K562 (cell line): ENCODE measurements at regions not wholly inside any gene's neighbourhood (a gene's known extent, or its start where the extent isn't known, plus 50 kb on each side); places are given as distances from the start of the nearest gene placed in this dataset.

Source experiments
- ATAC-seq: fragments of 200-7000 bp; cut with Tn5 transposase; 3 replicates; pipeline ENCODE4 v1.9.1; 2020; ENCODE audit warnings: moderate library complexity
- BruUV-seq: library from RNA; stranded (reverse); fragments of 400-500 nt; replicated peaks from 2 replicates; lab custom pipeline; 2021; lab: Mats Ljungman, UMichigan
- CTCF ChIA-PET: fragments of 300-600 bp; formaldehyde crosslinking; extraction: SDS; loops from one replicate; lab custom pipeline; 2021; ENCODE audit warnings: low intra/inter-chr PET ratio; lab: Yijun Ruan, JAX
- POLR2A ChIA-PET: fragments of 300-600, 350-650 bp; sonication (Branson Sonifier 250); formaldehyde crosslinking; extraction: SDS; loops from one replicate; lab custom pipeline; 2021; ENCODE audit warnings: antibody characterized with exemption, inconsistent platforms; lab: Yijun Ruan, JAX
- DNase-seq, 4 experiments: peaks; one replicate each; pipeline versions ENCODE4 v3.0.0 to v3.0.0-alpha.2; 2011 to 2018; ENCODE audit warnings: low spot score in 3 of 4, mixed read lengths in 3 of 4; ENCODE audit errors: extremely low read depth in 1 of 4
- FAIRE-seq: peaks from 2 replicates; lab custom pipeline; 2011; peaks lifted over from hg19 to GRCh38; lab: Jason Lieb, UNC
- H2AFZ ChIP-seq: 2 replicates; pipeline ENCODE4 v1.6.0; 2011; ENCODE audit warnings: low read depth, low read length, control low read depth, inconsistent platforms
- H3K27ac ChIP-seq: fragments of 200-600 bp; 3 replicates; pipeline ENCODE4 v1.8.0; 2011; ENCODE audit warnings: low read depth, mild to moderate bottlenecking, control low read depth, inconsistent platforms, low read length, moderate library complexity, mixed read lengths; ENCODE audit errors: extremely low read depth
- H3K27me3 ChIP-seq, 2 experiments: fragments of 300-600 bp in 1 of 2; 2 replicates in 1 of 2; 3 replicates in 1 of 2; pipeline versions ENCODE4 v1.6.0 to v1.8.0; 2011; ENCODE audit warnings: inconsistent platforms in 2 of 2, low read length in 2 of 2, mild to moderate bottlenecking in 1 of 2, mixed read lengths in 1 of 2, moderate library complexity in 1 of 2; ENCODE audit not compliant: control insufficient read depth in 2 of 2, insufficient read depth in 2 of 2
- H3K36me3 ChIP-seq: fragments of 300-600 bp; 3 replicates; pipeline ENCODE4 v1.8.0; 2011; ENCODE audit warnings: mild to moderate bottlenecking, low read length, inconsistent platforms; ENCODE audit not compliant: control insufficient read depth, insufficient read depth
- H3K4me1 ChIP-seq, 2 experiments: fragments of 200-600 bp in 1 of 2; replicated peaks in 1 of 2; 2 replicates in 1 of 2; 3 replicates in 1 of 2; pipeline versions ENCODE4 v1.5.1 to v1.8.0; 2011; ENCODE audit warnings: inconsistent platforms in 2 of 2, low read length in 2 of 2, mild to moderate bottlenecking in 1 of 2, mixed read lengths in 1 of 2, moderate library complexity in 1 of 2; ENCODE audit not compliant: control insufficient read depth in 2 of 2, insufficient read depth in 2 of 2
- H3K4me2 ChIP-seq: 2 replicates; pipeline ENCODE4 v1.6.1; 2011; ENCODE audit warnings: low read length, control low read depth, inconsistent platforms, mixed read lengths; ENCODE audit not compliant: insufficient read depth
- H3K4me3 ChIP-seq: fragments of 200-600 bp; sonication (generic), shearing (Covaris generic); 2 replicates; pipeline ENCODE4 v1.5.1; 2016; ENCODE audit warnings: control low read depth, inconsistent platforms
- H3K79me2 ChIP-seq: fragments of 200-600 bp; 3 replicates; pipeline ENCODE4 v1.8.0; 2011; ENCODE audit warnings: low read length, inconsistent platforms; ENCODE audit not compliant: control insufficient read depth, insufficient read depth
- H3K9ac ChIP-seq, 2 experiments: 2 replicates each; pipeline versions ENCODE4 v1.6.0 to v1.6.1; 2011; ENCODE audit warnings: low read depth in 2 of 2, low read length in 2 of 2, control low read depth in 1 of 2, inconsistent platforms in 1 of 2, mild to moderate bottlenecking in 1 of 2, mixed read lengths in 1 of 2; ENCODE audit not compliant: insufficient read depth in 1 of 2
- H3K9me1 ChIP-seq: one replicate; pipeline ENCODE4 v1.6.0; 2011; ENCODE audit warnings: inconsistent platforms, mild to moderate bottlenecking, low read length, moderate library complexity; ENCODE audit not compliant: control insufficient read depth, insufficient read depth
- H3K9me3 ChIP-seq: replicated peaks from 2 replicates; pipeline ENCODE4 v1.5.1; 2011; ENCODE audit warnings: low read depth, low read length, inconsistent platforms; ENCODE audit not compliant: control insufficient read depth, insufficient read depth
- H4K20me1 ChIP-seq: replicated peaks from 2 replicates; pipeline ENCODE4 v1.6.1; 2011; ENCODE audit warnings: low read length, inconsistent platforms, mixed read lengths; ENCODE audit not compliant: control insufficient read depth, insufficient read depth
- ARHGAP35 ChIP-seq: fragments of 450-650 bp; IDR thresholded peaks from 2 replicates; pipeline ENCODE4 v1.6.1; 2018; ENCODE audit not compliant: partially characterized antibody
- BDP1 ChIP-seq: IDR thresholded peaks from 3 replicates; pipeline ENCODE4 v1.6.1; 2011; ENCODE audit not compliant: insufficient read length, insufficient read depth
- CAMTA2 ChIP-seq: fragments of 250-450 bp; sonication (Bioruptor Pico); conservative IDR thresholded peaks from 2 replicates; pipeline ENCODE4 v1.5.1; 2022
- CCAR2 ChIP-seq: fragments of 200-400 bp; formaldehyde crosslinking; IDR thresholded peaks from 2 replicates; pipeline ENCODE4 v1.6.1; 2017; ENCODE audit warnings: mild to moderate bottlenecking, low read depth, low read length
- FOXP4 ChIP-seq: sonication (generic); formaldehyde crosslinking; IDR thresholded peaks from 2 replicates; pipeline ENCODE4 v1.8.0; 2022; ENCODE audit warnings: mild to moderate bottlenecking, missing genetic modification reagents, borderline replicate concordance
- HDAC1 ChIP-seq, 2 experiments: fragments of 450-650 bp; IDR thresholded peaks; 2 replicates each; pipeline ENCODE4 v1.6.1; 2016 to 2017; ENCODE audit warnings: inconsistent platforms in 1 of 2, mild to moderate bottlenecking in 1 of 2, moderate library complexity in 1 of 2
- ID3 ChIP-seq, 2 experiments: fragments of 250-450 bp in 1 of 2; fragments of 450-650 bp in 1 of 2; sonication (Bioruptor Pico) in 1 of 2; IDR thresholded peaks; 2 replicates each; pipeline versions ENCODE4 v1.6.1 to v1.8.0; 2016 to 2021; ENCODE audit warnings: mild to moderate bottlenecking in 2 of 2, moderate library complexity in 2 of 2, missing compliant biosample characterization in 1 of 2, missing genetic modification characterization in 1 of 2
- PHB ChIP-seq: fragments of 250-450 bp; sonication (Bioruptor Pico); IDR thresholded peaks from 2 replicates; pipeline ENCODE4 v1.5.0; 2021
- RBBP5 ChIP-seq: fragments of 200-600 bp; sonication (generic); IDR thresholded peaks from 2 replicates; pipeline ENCODE4 v1.6.1; 2012; ENCODE audit warnings: borderline replicate concordance, mild to moderate bottlenecking, low read length, control low read depth, inconsistent platforms; ENCODE audit not compliant: insufficient read depth, poor library complexity, severe bottlenecking
- SNAPC5 ChIP-seq: fragments of 250-450 bp; sonication (Bioruptor Pico); IDR thresholded peaks from 2 replicates; pipeline ENCODE4 v1.8.0; 2021; ENCODE audit warnings: moderate library complexity, mild to moderate bottlenecking, inconsistent platforms
- TRIM24 ChIP-seq, 2 experiments: fragments of 450-650 bp; IDR thresholded peaks; 2 replicates each; pipeline ENCODE4 v1.6.1; 2016
- TSHZ1 ChIP-seq: fragments of 250-450 bp; sonication (Bioruptor Pico); IDR thresholded peaks from 2 replicates; pipeline ENCODE4 v1.4.0; 2020; ENCODE audit warnings: mild to moderate bottlenecking, moderate library complexity
- ZNF24 ChIP-seq: fragments of 450-650 bp; IDR thresholded peaks from 2 replicates; pipeline ENCODE4 v1.6.1; 2016
- WGBS: fragments of 100-300 bp; shearing (Covaris generic); methylation state at CpG from one replicate; pipeline ENCODE4 v1.1.6; 2016; ENCODE audit warnings: low coverage, mixed read lengths; ENCODE audit not compliant: insufficient coverage; ENCODE audit errors: missing lambda C conversion rate; 5-methylcytosine and 5-hydroxymethylcytosine counted together
- in situ Hi-C: fragments of 300-500 bp; cut with MboI; formaldehyde crosslinking; loops from 4 replicates; pipeline ENCODE4 v1.15.0; 2018; ENCODE audit warnings: inconsistent platforms, mixed read lengths
- intact Hi-C: fragments of 100-400 bp; cut with micrococcal nuclease; formaldehyde crosslinking; loops from 2 replicates; pipeline ENCODE4 v1.14.2; 2022

GRCh38 chr22:44363013-44363979, 50.5 kb upstream of the SHISAL1 start:
- no peaks in the 10 kb centered on the region for H3K9me1 ChIP-seq
- ChIA-PET POLR2A (no interaction called here), CTCF (no interaction called here)
- H2AFZ ChIP-seq: no peak overlapping the region
- H3K9me3 ChIP-seq: no peaks in the 10 kb centered on the region
- no peaks in the 10 kb centered on the region; a peak in 1 of 5 replicates for H3K4me1 ChIP-seq
- H4K20me1 ChIP-seq: peaks cover 5% of the 10 kb centered on the region; the same call in 1 of the 2 replicates
- H3K9ac ChIP-seq: no peak overlapping the region
- peaks cover 0 to 35% of the 10 kb centered on the region in 2 experiments; a peak in 3 of 5 replicates for H3K27me3 ChIP-seq
- no peaks in the 10 kb centered on the region for H3K36me3 ChIP-seq
- in situ Hi-C loops (no loop called here), intact Hi-C loops (no loop called here)
- no peak overlapping the region for H3K4me3 ChIP-seq
- H3K27ac ChIP-seq: no peak overlapping the region
- no peak overlapping the region for H3K4me2 ChIP-seq
- no peaks in the 10 kb centered on the region for H3K79me2 ChIP-seq
- FAIRE-seq: no peak
- no peak for ATAC-seq
- 0% methylated on average over 15 of the region's 32 CpGs for WGBS
- DNase-seq: no peak
- BruUV-seq: no TSS peak
- no peak for TF ChIP-seq RBBP5
- TF ChIP-seq CAMTA2 (CRISPR knock-in tag): no peak
- no peak for TF ChIP-seq ZNF24
- no peak for TF ChIP-seq PHB
- TF ChIP-seq BDP1: no peak
- TF ChIP-seq FOXP4 (CRISPR knock-in tag): no peak
- no peak for TF ChIP-seq ID3 (CRISPR knock-in tag; IDR thresholded peaks at IDR 0.05)
- no peak for TF ChIP-seq ID3 (tag; IDR thresholded peaks at IDR 0.05)
- TF ChIP-seq TRIM24 (IDR thresholded peaks at IDR 0.05): no peak
- TF ChIP-seq TSHZ1 (CRISPR knock-in tag): no peak
- TF ChIP-seq HDAC1 (IDR thresholded peaks at IDR 0.05): no peak
- no peak for TF ChIP-seq CCAR2
- no peak for TF ChIP-seq ARHGAP35
- no peak for TF ChIP-seq SNAPC5 (CRISPR knock-in tag)
